HEK293 (cell line): ENCODE measurements at regions not wholly inside any gene's neighbourhood (a gene's known extent, or its start where the extent isn't known, plus 50 kb on each side); places are given as distances from the start of the nearest gene placed in this dataset.

ENCODE experiments used
- CTCF ChIA-PET: fragments of 350-600 bp; formaldehyde crosslinking; extraction: SDS; loops from one replicate; lab custom pipeline; 2021; ENCODE audit warnings: antibody characterized with exemption; lab: Yijun Ruan, JAX
- POLR2A ChIA-PET: fragments of 300-600 bp; formaldehyde crosslinking; extraction: SDS; loops from one replicate; lab custom pipeline; 2020; ENCODE audit warnings: antibody characterized with exemption, inconsistent platforms; lab: Yijun Ruan, JAX
- H3K27ac ChIP-seq: fragments of 200-500 bp; sonication (Bioruptor generic); 2 replicates; pipeline ENCODE4 v1.5.1; 2014; ENCODE audit warnings: low read depth, low read length, control low read depth, inconsistent platforms; ENCODE audit errors: extremely low read depth
- H3K36me3 ChIP-seq, 2 experiments: fragments of 200-500 bp in 1 of 2; sonication (Bioruptor generic) in 1 of 2; 1 replicate in 1 of 2; 2 replicates in 1 of 2; pipeline ENCODE4 v1.5.1; 2014 to 2017; ENCODE audit warnings: inconsistent platforms in 2 of 2, low read length in 2 of 2; ENCODE audit not compliant: control insufficient read depth in 2 of 2, insufficient read depth in 1 of 2
- H3K4me1 ChIP-seq: fragments of 200-500 bp; sonication (Bioruptor generic); 2 replicates; pipeline ENCODE4 v1.5.1; 2014; ENCODE audit warnings: mild to moderate bottlenecking, low read length, inconsistent platforms; ENCODE audit not compliant: control insufficient read depth, insufficient read depth
- H3K4me3 ChIP-seq: 2 replicates; pipeline ENCODE4 v1.5.1; 2011; ENCODE audit warnings: low read depth, mild to moderate bottlenecking, control low read depth, low read length, moderate library complexity
- H3K9me3 ChIP-seq: fragments of 200-500 bp; sonication (Bioruptor generic); 2 replicates; pipeline ENCODE4 v1.5.1; 2014; ENCODE audit warnings: low read depth, low read length, inconsistent platforms; ENCODE audit not compliant: control insufficient read depth, insufficient read depth
- MYNN ChIP-seq: fragments of 450-650 bp; formaldehyde crosslinking; IDR thresholded peaks from 2 replicates; pipeline ENCODE4 v1.5.1; 2016; ENCODE audit warnings: missing biosample characterization, missing genetic modification characterization, borderline replicate concordance
- OVOL3 ChIP-seq: fragments of 450-650 bp; formaldehyde crosslinking; IDR thresholded peaks from 2 replicates; pipeline ENCODE4 v1.5.1; 2016; ENCODE audit warnings: missing biosample characterization, missing genetic modification characterization
- SP2 ChIP-seq: fragments of 450-650 bp; formaldehyde crosslinking; IDR thresholded peaks from 2 replicates; pipeline ENCODE4 v1.5.1; 2016; ENCODE audit warnings: missing biosample characterization, missing genetic modification characterization
- ZBTB7A ChIP-seq: fragments of 450-650 bp; formaldehyde crosslinking; IDR thresholded peaks from 2 replicates; pipeline ENCODE4 v1.5.1; 2016; ENCODE audit warnings: low read depth, missing biosample characterization, missing genetic modification characterization
- ZFP37 ChIP-seq: fragments of 450-650 bp; formaldehyde crosslinking; IDR thresholded peaks from 2 replicates; pipeline ENCODE4 v1.5.1; 2016; ENCODE audit warnings: missing biosample characterization, missing genetic modification characterization
- ZNF146 ChIP-seq: fragments of 450-650 bp; formaldehyde crosslinking; IDR thresholded peaks from 2 replicates; pipeline ENCODE4 v1.5.1; 2016; ENCODE audit warnings: missing biosample characterization, missing genetic modification characterization
- ZNF184 ChIP-seq: fragments of 450-650 bp; IDR thresholded peaks from 2 replicates; pipeline ENCODE4 v1.5.1; 2018; ENCODE audit warnings: missing biosample characterization, mild to moderate bottlenecking, missing genetic modification characterization
- ZNF19 ChIP-seq: fragments of 450-650 bp; formaldehyde crosslinking; IDR thresholded peaks from 2 replicates; pipeline ENCODE4; 2016; ENCODE audit warnings: missing biosample characterization, missing genetic modification characterization, low read depth
- ZNF266 ChIP-seq: fragments of 450-650 bp; formaldehyde crosslinking; IDR thresholded peaks from 2 replicates; pipeline ENCODE4 v1.5.1; 2016; ENCODE audit warnings: missing biosample characterization, missing genetic modification characterization, low read depth
- ZNF324 ChIP-seq: fragments of 450-650 bp; formaldehyde crosslinking; IDR thresholded peaks from 2 replicates; pipeline ENCODE4 v1.5.1; 2016; ENCODE audit warnings: missing biosample characterization, missing genetic modification characterization
- ZNF391 ChIP-seq: fragments of 450-650 bp; formaldehyde crosslinking; IDR thresholded peaks from 2 replicates; pipeline ENCODE4 v1.5.1; 2016; ENCODE audit warnings: low read depth, missing biosample characterization, missing genetic modification characterization, borderline replicate concordance
- ZNF423 ChIP-seq: fragments of 450-650 bp; formaldehyde crosslinking; IDR thresholded peaks from 2 replicates; pipeline ENCODE4 v1.5.1; 2016; ENCODE audit warnings: missing biosample characterization, missing genetic modification characterization
- ZNF501 ChIP-seq: fragments of 450-650 bp; formaldehyde crosslinking; IDR thresholded peaks from 2 replicates; pipeline ENCODE4 v1.5.1; 2016; ENCODE audit warnings: missing biosample characterization, missing genetic modification characterization
- ZNF529 ChIP-seq: fragments of 450-650 bp; formaldehyde crosslinking; IDR thresholded peaks from 2 replicates; pipeline ENCODE4 v1.5.1; 2017; ENCODE audit warnings: missing genetic modification characterization, missing biosample characterization; ENCODE audit not compliant: insufficient replicate concordance
- ZNF530 ChIP-seq: fragments of 450-650 bp; formaldehyde crosslinking; IDR thresholded peaks from 2 replicates; pipeline ENCODE4 v1.5.1; 2016; ENCODE audit warnings: low read depth, missing biosample characterization, missing genetic modification characterization
- ZNF571 ChIP-seq: fragments of 450-650 bp; formaldehyde crosslinking; IDR thresholded peaks from 2 replicates; pipeline ENCODE4 v1.5.0; 2017; ENCODE audit warnings: missing biosample characterization, missing genetic modification characterization
- ZNF654 ChIP-seq: fragments of 450-650 bp; formaldehyde crosslinking; IDR thresholded peaks from 2 replicates; pipeline ENCODE4 v1.5.1; 2016; ENCODE audit warnings: low read depth, missing biosample characterization, missing genetic modification characterization
- ZNF747 ChIP-seq: fragments of 450-650 bp; formaldehyde crosslinking; IDR thresholded peaks from 2 replicates; pipeline ENCODE4 v1.5.1; 2016; ENCODE audit warnings: missing biosample characterization, missing genetic modification characterization
- ZNF768 ChIP-seq: fragments of 450-650 bp; formaldehyde crosslinking; IDR thresholded peaks from 2 replicates; pipeline ENCODE4 v1.5.1; 2018; ENCODE audit warnings: missing biosample characterization, mild to moderate bottlenecking, missing genetic modification characterization
- ZNF837 ChIP-seq: fragments of 450-650 bp; formaldehyde crosslinking; IDR thresholded peaks from 2 replicates; pipeline ENCODE4 v1.5.1; 2016; ENCODE audit warnings: missing biosample characterization, missing genetic modification characterization
- TF ChIP-seq, protein P1 (sequence below): fragments of 450-650 bp; formaldehyde crosslinking; IDR thresholded peaks from 2 replicates; pipeline ENCODE4 v1.5.1; 2017; ENCODE audit warnings: missing biosample characterization, missing genetic modification characterization
- TF ChIP-seq, protein P2 (sequence below): fragments of 450-650 bp; formaldehyde crosslinking; IDR thresholded peaks from 2 replicates; pipeline ENCODE4 v1.5.1; 2016; ENCODE audit warnings: missing biosample characterization, missing genetic modification characterization
- TF ChIP-seq, protein P3 (sequence below): fragments of 450-650 bp; formaldehyde crosslinking; IDR thresholded peaks from 2 replicates; pipeline ENCODE4 v1.5.1; 2016; ENCODE audit warnings: missing biosample characterization, missing genetic modification characterization
- TF ChIP-seq, protein P4 (sequence below): fragments of 450-650 bp; formaldehyde crosslinking; IDR thresholded peaks from 2 replicates; pipeline ENCODE4 v1.5.1; 2016; ENCODE audit warnings: missing biosample characterization, missing genetic modification characterization
- TF ChIP-seq, protein P5 (sequence below): fragments of 450-650 bp; formaldehyde crosslinking; IDR thresholded peaks from 2 replicates; pipeline ENCODE4 v1.5.1; 2017; ENCODE audit warnings: missing biosample characterization, missing genetic modification characterization

DNA sequence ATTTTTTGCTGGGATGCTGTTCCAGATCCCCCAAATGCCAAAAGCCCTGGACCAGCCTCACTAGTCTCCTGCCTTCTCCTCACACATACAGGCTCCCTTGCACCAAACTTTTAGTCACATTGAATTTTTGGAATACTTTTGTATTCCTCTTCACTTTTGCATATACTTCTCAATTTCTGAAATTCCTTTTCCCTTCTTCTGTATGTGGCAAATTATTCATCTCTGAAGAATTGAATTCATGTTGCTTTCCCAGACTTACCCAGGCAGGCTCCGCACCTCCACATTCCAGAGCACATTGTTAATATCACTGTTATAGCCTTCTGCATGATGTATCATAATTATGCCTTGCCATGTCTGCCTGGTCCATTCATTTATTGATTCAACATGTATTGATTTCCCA is 255.3 kb upstream of the POU3F2 start (continued):
- no peak for TF ChIP-seq ZNF423 (tag by site-specific recombination)
- TF ChIP-seq, protein P1, sequence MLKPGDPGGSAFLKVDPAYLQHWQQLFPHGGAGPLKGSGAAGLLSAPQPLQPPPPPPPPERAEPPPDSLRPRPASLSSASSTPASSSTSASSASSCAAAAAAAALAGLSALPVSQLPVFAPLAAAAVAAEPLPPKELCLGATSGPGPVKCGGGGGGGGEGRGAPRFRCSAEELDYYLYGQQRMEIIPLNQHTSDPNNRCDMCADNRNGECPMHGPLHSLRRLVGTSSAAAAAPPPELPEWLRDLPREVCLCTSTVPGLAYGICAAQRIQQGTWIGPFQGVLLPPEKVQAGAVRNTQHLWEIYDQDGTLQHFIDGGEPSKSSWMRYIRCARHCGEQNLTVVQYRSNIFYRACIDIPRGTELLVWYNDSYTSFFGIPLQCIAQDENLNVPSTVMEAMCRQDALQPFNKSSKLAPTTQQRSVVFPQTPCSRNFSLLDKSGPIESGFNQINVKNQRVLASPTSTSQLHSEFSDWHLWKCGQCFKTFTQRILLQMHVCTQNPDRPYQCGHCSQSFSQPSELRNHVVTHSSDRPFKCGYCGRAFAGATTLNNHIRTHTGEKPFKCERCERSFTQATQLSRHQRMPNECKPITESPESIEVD (tag by site-specific recombination): no peak

DNA sequence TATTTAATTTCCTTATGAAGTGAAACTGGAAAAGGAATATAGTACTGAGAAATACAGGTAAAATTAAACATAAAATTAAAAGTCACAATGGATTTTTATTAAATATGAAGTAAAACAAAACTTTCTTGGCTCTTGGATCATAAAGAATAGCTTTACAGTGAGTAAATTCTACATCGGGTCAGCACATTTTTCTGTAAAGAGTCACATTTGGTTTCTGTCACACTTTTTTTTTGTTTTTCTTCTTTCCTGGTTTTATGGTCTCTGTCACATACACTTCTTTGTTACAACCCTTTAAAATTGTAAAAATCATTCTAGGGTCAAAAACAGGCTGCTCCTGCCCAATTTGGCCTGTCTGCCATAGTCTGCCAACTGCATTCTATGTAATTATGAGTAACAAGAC is 254.4 kb upstream of the POU3F2 start:
- ChIA-PET POLR2A (no interaction called here), CTCF (interaction anchor here (0.6 to 0.8 kb wide), 3 partner anchors 14 to 663 kb away, joined by 3 to 6 read pairs (median 3); no protein-coding TSS in a partner anchor)
- no peak overlapping the region for H3K27ac ChIP-seq
- no peak overlapping the region for H3K4me3 ChIP-seq
- no peaks in the 10 kb centered on the region for H3K36me3 ChIP-seq
- H3K4me1 ChIP-seq: no peaks in the 10 kb centered on the region
- no peaks in the 10 kb centered on the region for H3K9me3 ChIP-seq
- TF ChIP-seq, protein P2, sequence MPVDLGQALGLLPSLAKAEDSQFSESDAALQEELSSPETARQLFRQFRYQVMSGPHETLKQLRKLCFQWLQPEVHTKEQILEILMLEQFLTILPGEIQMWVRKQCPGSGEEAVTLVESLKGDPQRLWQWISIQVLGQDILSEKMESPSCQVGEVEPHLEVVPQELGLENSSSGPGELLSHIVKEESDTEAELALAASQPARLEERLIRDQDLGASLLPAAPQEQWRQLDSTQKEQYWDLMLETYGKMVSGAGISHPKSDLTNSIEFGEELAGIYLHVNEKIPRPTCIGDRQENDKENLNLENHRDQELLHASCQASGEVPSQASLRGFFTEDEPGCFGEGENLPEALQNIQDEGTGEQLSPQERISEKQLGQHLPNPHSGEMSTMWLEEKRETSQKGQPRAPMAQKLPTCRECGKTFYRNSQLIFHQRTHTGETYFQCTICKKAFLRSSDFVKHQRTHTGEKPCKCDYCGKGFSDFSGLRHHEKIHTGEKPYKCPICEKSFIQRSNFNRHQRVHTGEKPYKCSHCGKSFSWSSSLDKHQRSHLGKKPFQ (tag by site-specific recombination): no peak
- TF ChIP-seq ZNF571 (tag by site-specific recombination) (no peak), ZNF146 (tag by site-specific recombination) (no peak), SP2 (no peak), ZNF266 (no peak), ZNF747 (tag by site-specific recombination) (no peak), ZNF184 (tag by site-specific recombination) (no peak), ZFP37 (no peak)
- TF ChIP-seq, protein P3, sequence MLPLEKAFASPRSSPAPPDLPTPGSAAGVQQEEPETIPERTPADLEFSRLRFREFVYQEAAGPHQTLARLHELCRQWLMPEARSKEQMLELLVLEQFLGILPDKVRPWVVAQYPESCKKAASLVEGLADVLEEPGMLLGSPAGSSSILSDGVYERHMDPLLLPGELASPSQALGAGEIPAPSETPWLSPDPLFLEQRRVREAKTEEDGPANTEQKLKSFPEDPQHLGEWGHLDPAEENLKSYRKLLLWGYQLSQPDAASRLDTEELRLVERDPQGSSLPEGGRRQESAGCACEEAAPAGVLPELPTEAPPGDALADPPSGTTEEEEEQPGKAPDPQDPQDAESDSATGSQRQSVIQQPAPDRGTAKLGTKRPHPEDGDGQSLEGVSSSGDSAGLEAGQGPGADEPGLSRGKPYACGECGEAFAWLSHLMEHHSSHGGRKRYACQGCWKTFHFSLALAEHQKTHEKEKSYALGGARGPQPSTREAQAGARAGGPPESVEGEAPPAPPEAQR (tag by site-specific recombination): no peak

DNA sequence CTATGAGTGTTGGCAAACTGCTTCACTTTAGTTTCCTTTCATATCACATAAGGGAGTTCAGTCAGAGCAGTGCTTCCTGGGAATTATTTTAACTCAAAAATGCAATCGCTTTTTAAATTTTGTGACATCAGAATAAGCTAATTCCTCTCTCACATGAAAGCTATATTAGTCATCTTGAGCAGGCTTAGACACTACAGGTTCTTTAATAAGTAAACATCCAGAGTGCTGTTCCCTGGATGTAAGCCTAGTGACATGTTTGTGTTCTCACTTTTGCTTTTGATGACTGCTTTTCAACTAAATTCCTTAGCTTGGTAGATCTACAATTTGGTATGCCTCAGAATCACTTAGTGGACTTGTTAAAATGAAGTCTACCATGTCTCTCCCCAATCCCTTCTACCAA is 252.7 kb upstream of the POU3F2 start:
- no peak overlapping the region for H3K27ac ChIP-seq
- CTCF ChIA-PET: interaction anchor here (1.3 kb wide), 1 partner anchor 8 kb away, joined by 3 read pairs; no protein-coding TSS in a partner anchor
- H3K4me1 ChIP-seq: no peaks in the 10 kb centered on the region
- POLR2A ChIA-PET: no interaction called here
- no peaks in the 10 kb centered on the region for H3K36me3 ChIP-seq
- H3K9me3 ChIP-seq: no peaks in the 10 kb centered on the region
- H3K4me3 ChIP-seq: no peak overlapping the region
- TF ChIP-seq ZNF19 (tag by site-specific recombination) (no peak), ZNF837 (no peak), ZNF391 (tag by site-specific recombination) (no peak), ZNF530 (no peak), ZBTB7A (tag by site-specific recombination) (no peak), ZNF501 (no peak), ZNF529 (tag by site-specific recombination) (no peak), MYNN (tag by site-specific recombination) (no peak), ZNF768 (no peak), OVOL3 (tag by site-specific recombination) (no peak), ZNF324 (tag by site-specific recombination) (no peak), ZNF654 (tag by site-specific recombination) (no peak)
- TF ChIP-seq, protein P4, sequence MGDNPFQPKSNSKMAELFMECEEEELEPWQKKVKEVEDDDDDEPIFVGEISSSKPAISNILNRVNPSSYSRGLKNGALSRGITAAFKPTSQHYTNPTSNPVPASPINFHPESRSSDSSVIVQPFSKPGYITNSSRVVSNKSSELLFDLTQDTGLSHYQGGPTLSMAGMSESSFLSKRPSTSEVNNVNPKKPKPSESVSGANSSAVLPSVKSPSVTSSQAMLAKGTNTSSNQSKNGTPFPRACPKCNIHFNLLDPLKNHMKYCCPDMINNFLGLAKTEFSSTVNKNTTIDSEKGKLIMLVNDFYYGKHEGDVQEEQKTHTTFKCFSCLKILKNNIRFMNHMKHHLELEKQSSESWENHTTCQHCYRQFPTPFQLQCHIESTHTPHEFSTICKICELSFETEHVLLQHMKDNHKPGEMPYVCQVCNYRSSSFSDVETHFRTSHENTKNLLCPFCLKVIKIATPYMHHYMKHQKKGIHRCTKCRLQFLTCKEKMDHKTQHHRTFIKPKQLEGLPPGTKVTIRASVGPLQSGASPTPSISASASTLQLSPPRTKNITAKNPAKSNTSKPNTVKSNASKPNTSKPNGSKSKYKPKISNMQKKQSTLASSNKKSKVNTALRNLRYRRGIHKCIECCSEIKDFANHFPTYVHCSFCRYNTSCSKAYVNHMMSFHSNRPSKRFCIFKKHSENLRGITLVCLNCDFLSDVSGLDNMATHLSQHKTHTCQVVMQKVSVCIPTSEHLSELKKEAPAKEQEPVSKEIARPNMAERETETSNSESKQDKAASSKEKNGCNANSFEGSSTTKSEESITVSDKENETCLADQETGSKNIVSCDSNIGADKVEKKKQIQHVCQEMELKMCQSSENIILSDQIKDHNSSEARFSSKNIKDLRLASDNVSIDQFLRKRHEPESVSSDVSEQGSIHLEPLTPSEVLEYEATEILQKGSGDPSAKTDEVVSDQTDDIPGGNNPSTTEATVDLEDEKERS: no peak
- TF ChIP-seq, protein P5, sequence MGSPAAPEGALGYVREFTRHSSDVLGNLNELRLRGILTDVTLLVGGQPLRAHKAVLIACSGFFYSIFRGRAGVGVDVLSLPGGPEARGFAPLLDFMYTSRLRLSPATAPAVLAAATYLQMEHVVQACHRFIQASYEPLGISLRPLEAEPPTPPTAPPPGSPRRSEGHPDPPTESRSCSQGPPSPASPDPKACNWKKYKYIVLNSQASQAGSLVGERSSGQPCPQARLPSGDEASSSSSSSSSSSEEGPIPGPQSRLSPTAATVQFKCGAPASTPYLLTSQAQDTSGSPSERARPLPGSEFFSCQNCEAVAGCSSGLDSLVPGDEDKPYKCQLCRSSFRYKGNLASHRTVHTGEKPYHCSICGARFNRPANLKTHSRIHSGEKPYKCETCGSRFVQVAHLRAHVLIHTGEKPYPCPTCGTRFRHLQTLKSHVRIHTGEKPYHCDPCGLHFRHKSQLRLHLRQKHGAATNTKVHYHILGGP (tag by site-specific recombination): no peak
